ENCODE measurements at regions not wholly inside any gene's neighbourhood (a gene's known extent, or its start where the extent isn't known, plus 50 kb on each side); places are given as distances from the start of the nearest gene placed in this dataset.

- Histone ChIP-seq H3K79me1 (ENCODE audit: low read length) (peaks cover 9% of the 10 kb centered on the region), H3K4me2 (ENCODE audit: low read length) (no peak overlapping the region), H2BK5ac (ENCODE audit: low read depth, low read length, poor library complexity) (no peak overlapping the region), H3K9me3 (ENCODE audit: insufficient read depth, low read depth, low read length) (no peaks in the 10 kb centered on the region), H3K4me1 (ENCODE audit: control insufficient read depth in 1 of 2, insufficient read depth in 2 of 2, low read length in 2 of 2) (peaks cover 14 to 16% of the 10 kb centered on the region in 2 experiments), H4K8ac (ENCODE audit: low read depth, low read length) (no peak overlapping the region), H2BK120ac (ENCODE audit: insufficient read depth, low read length, poor library complexity) (no peak overlapping the region), H2BK12ac (ENCODE audit: low read length) (no peak overlapping the region), H3K14ac (ENCODE audit: low read length) (no peak overlapping the region), H3K79me2 (ENCODE audit: control insufficient read depth, insufficient read depth, low read length, poor library complexity) (no peaks in the 10 kb centered on the region), H3K18ac (ENCODE audit: low read length) (no peak overlapping the region), H4K91ac (ENCODE audit: low read depth, low read length) (no peak overlapping the region), H4K12ac (ENCODE audit: low read depth, low read length) (no peak overlapping the region), H3K4me3 (ENCODE audit: low read depth, low read length) (no peak overlapping the region), H2AFZ (ENCODE audit: insufficient read depth, low read length, poor library complexity) (no peak overlapping the region), H2AK5ac (ENCODE audit: low read length) (no peak overlapping the region), H3K9ac (ENCODE audit: low read length) (no peak overlapping the region), H3K27ac (ENCODE audit: low read depth, low read length) (no peak overlapping the region), H3K27me3 (ENCODE audit: insufficient read depth, low read length) (no peaks in the 10 kb centered on the region), H3K4ac (ENCODE audit: low read depth, low read length) (no peak overlapping the region), H3K36me3 (ENCODE audit: control insufficient read depth in 1 of 2, insufficient read depth in 2 of 2, low read length in 2 of 2) (no peaks in the 10 kb centered on the region), H3K23ac (ENCODE audit: low read length) (no peak overlapping the region)
- DNase-seq = no peak
- WGBS (ENCODE audit: extremely low coverage, insufficient coverage, insufficient read length) = no CpG with 5 or more reads among the region's 8 CpGs
Measured at GRCh38 chrX:68914479-68914946, 85.7 kb downstream of the EFNB1 start.

- H3K27me3 ChIP-seq (ENCODE audit: insufficient read depth, low read length) = no peaks in the 10 kb centered on the region
- DNase-seq = no peak
- H4K8ac ChIP-seq (ENCODE audit: low read depth, low read length) = no peak overlapping the region
- H3K14ac ChIP-seq (ENCODE audit: low read length) = no peak overlapping the region
- H3K18ac ChIP-seq (ENCODE audit: low read length) = no peak overlapping the region
- no peaks in the 10 kb centered on the region for H3K79me2 ChIP-seq (ENCODE audit: control insufficient read depth, insufficient read depth, low read length, poor library complexity)
- no peak overlapping the region for H3K27ac ChIP-seq (ENCODE audit: low read depth, low read length)
- H3K4me2 ChIP-seq (ENCODE audit: low read length) = no peak overlapping the region
- H3K9me3 ChIP-seq (ENCODE audit: insufficient read depth, low read depth, low read length) = no peaks in the 10 kb centered on the region
- no peak overlapping the region for H4K91ac ChIP-seq (ENCODE audit: low read depth, low read length)
- H3K4ac ChIP-seq (ENCODE audit: low read depth, low read length) = no peak overlapping the region
- no peak overlapping the region for H2BK120ac ChIP-seq (ENCODE audit: insufficient read depth, low read length, poor library complexity)
- H3K9ac ChIP-seq (ENCODE audit: low read length) = no peak overlapping the region
- H3K23ac ChIP-seq (ENCODE audit: low read length) = no peak overlapping the region
- peaks cover 9% of the 10 kb centered on the region for H3K79me1 ChIP-seq (ENCODE audit: low read length)
- no peak overlapping the region for H2BK12ac ChIP-seq (ENCODE audit: low read length)
- peaks cover 14 to 16% of the 10 kb centered on the region in 2 experiments for H3K4me1 ChIP-seq (ENCODE audit: control insufficient read depth in 1 of 2, insufficient read depth in 2 of 2, low read length in 2 of 2)
- H2AFZ ChIP-seq (ENCODE audit: insufficient read depth, low read length, poor library complexity) = no peak overlapping the region
- no CpG with 5 or more reads among the region's 7 CpGs for WGBS (ENCODE audit: extremely low coverage, insufficient coverage, insufficient read length)
- no peak overlapping the region for H2AK5ac ChIP-seq (ENCODE audit: low read length)
- no peak overlapping the region for H3K4me3 ChIP-seq (ENCODE audit: low read depth, low read length)
- H2BK5ac ChIP-seq (ENCODE audit: low read depth, low read length, poor library complexity) = no peak overlapping the region
- H4K12ac ChIP-seq (ENCODE audit: low read depth, low read length) = no peak overlapping the region
- no peaks in the 10 kb centered on the region for H3K36me3 ChIP-seq (ENCODE audit: control insufficient read depth in 1 of 2, insufficient read depth in 2 of 2, low read length in 2 of 2)
Measured at GRCh38 chrX:68913249-68913547, 84.4 kb downstream of the EFNB1 start.

- H2AK5ac ChIP-seq (ENCODE audit: low read length) = no peak overlapping the region
Measured at GRCh38 chrX:68912113-68912512, 83.3 kb downstream of the EFNB1 start.

GRCh38 chrX:68910731-68911428, 82.1 kb downstream of the EFNB1 start:
- Histone ChIP-seq H3K27me3 (ENCODE audit: insufficient read depth, low read length) (no peaks in the 10 kb centered on the region), H2AK5ac (ENCODE audit: low read length) (no peak overlapping the region), H4K91ac (ENCODE audit: low read depth, low read length) (no peak overlapping the region), H3K9ac (ENCODE audit: low read length) (no peak overlapping the region), H3K18ac (ENCODE audit: low read length) (no peak overlapping the region), H4K12ac (ENCODE audit: low read depth, low read length) (no peak overlapping the region), H2BK120ac (ENCODE audit: insufficient read depth, low read length, poor library complexity) (no peak overlapping the region), H2BK5ac (ENCODE audit: low read depth, low read length, poor library complexity) (no peak overlapping the region), H3K79me1 (ENCODE audit: low read length) (peaks cover 9% of the 10 kb centered on the region), H3K23ac (ENCODE audit: low read length) (no peak overlapping the region), H3K36me3 (ENCODE audit: control insufficient read depth in 1 of 2, insufficient read depth in 2 of 2, low read length in 2 of 2) (no peaks in the 10 kb centered on the region), H3K4me3 (ENCODE audit: low read depth, low read length) (no peak overlapping the region), H3K14ac (ENCODE audit: low read length) (no peak overlapping the region), H2AFZ (ENCODE audit: insufficient read depth, low read length, poor library complexity) (no peak overlapping the region), H3K79me2 (ENCODE audit: control insufficient read depth, insufficient read depth, low read length, poor library complexity) (no peaks in the 10 kb centered on the region), H4K8ac (ENCODE audit: low read depth, low read length) (no peak overlapping the region), H3K4me1 (ENCODE audit: control insufficient read depth in 1 of 2, insufficient read depth in 2 of 2, low read length in 2 of 2) (peaks cover 14 to 16% of the 10 kb centered on the region in 2 experiments), H2BK12ac (ENCODE audit: low read length) (no peak overlapping the region), H3K9me3 (ENCODE audit: insufficient read depth, low read depth, low read length) (no peaks in the 10 kb centered on the region), H3K4me2 (ENCODE audit: low read length) (no peak overlapping the region), H3K4ac (ENCODE audit: low read depth, low read length) (no peak overlapping the region), H3K27ac (ENCODE audit: low read depth, low read length) (no peak overlapping the region)
- no CpG with 5 or more reads among the region's 3 CpGs for WGBS (ENCODE audit: extremely low coverage, insufficient coverage, insufficient read length)
- DNase-seq = no peak

More at GRCh38 chrX:68912113-68912512, 83.3 kb downstream of the EFNB1 start:
- H4K12ac ChIP-seq (ENCODE audit: low read depth, low read length) = no peak overlapping the region
- peak overlapping the region; percentile 56 for H3K4me2 ChIP-seq (ENCODE audit: low read length)
- H3K27me3 ChIP-seq (ENCODE audit: insufficient read depth, low read length) = no peaks in the 10 kb centered on the region
- H3K18ac ChIP-seq (ENCODE audit: low read length) = peak overlapping the region; percentile 80
- no peak overlapping the region for H3K23ac ChIP-seq (ENCODE audit: low read length)
- H2BK12ac ChIP-seq (ENCODE audit: low read length) = no peak overlapping the region
- peak overlapping the region; percentile 29 for H3K27ac ChIP-seq (ENCODE audit: low read depth, low read length)
- DNase-seq = peak; percentile 25 to 28
- whole genome bisulfite sequencing (ENCODE audit: extremely low coverage, insufficient coverage, insufficient read length) = no CpG with 5 or more reads among the region's 26 CpGs
- peak overlapping the region; percentile 53 for H3K14ac ChIP-seq (ENCODE audit: low read length)
- no peaks in the 10 kb centered on the region for H3K79me2 ChIP-seq (ENCODE audit: control insufficient read depth, insufficient read depth, low read length, poor library complexity)
- H3K79me1 ChIP-seq (ENCODE audit: low read length) = peaks cover 9% of the 10 kb centered on the region
- H3K9me3 ChIP-seq (ENCODE audit: insufficient read depth, low read depth, low read length) = no peaks in the 10 kb centered on the region
- H2BK120ac ChIP-seq (ENCODE audit: insufficient read depth, low read length, poor library complexity) = no peak overlapping the region
- no peaks in the 10 kb centered on the region for H3K36me3 ChIP-seq (ENCODE audit: control insufficient read depth in 1 of 2, insufficient read depth in 2 of 2, low read length in 2 of 2)
- peak overlapping the region; percentile 9 for H2BK5ac ChIP-seq (ENCODE audit: low read depth, low read length, poor library complexity)
- peak overlapping the region; percentile 29 for H4K8ac ChIP-seq (ENCODE audit: low read depth, low read length)
- no peak overlapping the region for H3K4ac ChIP-seq (ENCODE audit: low read depth, low read length)
- H2AFZ ChIP-seq (ENCODE audit: insufficient read depth, low read length, poor library complexity) = no peak overlapping the region
- peaks cover 14 to 16% of the 10 kb centered on the region in 2 experiments for H3K4me1 ChIP-seq (ENCODE audit: control insufficient read depth in 1 of 2, insufficient read depth in 2 of 2, low read length in 2 of 2)
- no peak overlapping the region for H3K4me3 ChIP-seq (ENCODE audit: low read depth, low read length)
- H4K91ac ChIP-seq (ENCODE audit: low read depth, low read length) = peak overlapping the region; percentile 5
- H3K9ac ChIP-seq (ENCODE audit: low read length) = no peak overlapping the region
